NCI-H2227 treated with DMSO at 0.1 percent for 48 hours (cell line): ENCODE measurements at regions not wholly inside any gene's neighbourhood (a gene's known extent, or its start where the extent isn't known, plus 50 kb on each side); places are given as distances from the start of the nearest gene placed in this dataset.
"Not testable (repeated sequence)": the region's sequence is repeated elsewhere in the genome, so short reads cannot be mapped to it uniquely, and the experiment has no call there.

Source experiments
- DNase-seq: peaks from one replicate; lab custom pipeline; 2025; lab: John Stamatoyannopoulos, UW

GRCh38 chr13:18665124-18665523, 516.5 kb downstream of the TUBA3C start:
- DNase-seq: not testable (repeated sequence)

DNA sequence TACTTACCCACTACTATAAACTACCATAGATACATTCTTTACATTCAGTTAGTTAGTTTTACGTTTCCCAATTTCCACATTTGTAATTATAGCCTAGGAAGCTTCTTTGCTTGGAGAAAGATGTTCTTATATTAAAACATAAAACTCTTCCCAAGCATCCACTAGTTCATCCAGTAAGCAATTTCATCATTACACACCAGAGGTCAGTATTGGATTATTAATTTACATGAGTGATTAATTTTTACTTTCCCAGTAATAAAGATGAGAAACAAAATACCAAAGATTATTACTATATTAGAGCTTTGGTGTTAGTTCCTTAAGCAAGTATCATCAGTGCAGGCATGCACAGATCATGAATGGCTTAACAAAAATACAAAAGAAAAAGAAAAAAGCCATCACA, 518.4 kb downstream of the TUBA3C start:
- not testable (repeated sequence) for DNase-seq

GRCh38 chr13:18643644-18644172, 537.9 kb downstream of the TUBA3C start:
- DNase-seq: not testable (repeated sequence)

DNA sequence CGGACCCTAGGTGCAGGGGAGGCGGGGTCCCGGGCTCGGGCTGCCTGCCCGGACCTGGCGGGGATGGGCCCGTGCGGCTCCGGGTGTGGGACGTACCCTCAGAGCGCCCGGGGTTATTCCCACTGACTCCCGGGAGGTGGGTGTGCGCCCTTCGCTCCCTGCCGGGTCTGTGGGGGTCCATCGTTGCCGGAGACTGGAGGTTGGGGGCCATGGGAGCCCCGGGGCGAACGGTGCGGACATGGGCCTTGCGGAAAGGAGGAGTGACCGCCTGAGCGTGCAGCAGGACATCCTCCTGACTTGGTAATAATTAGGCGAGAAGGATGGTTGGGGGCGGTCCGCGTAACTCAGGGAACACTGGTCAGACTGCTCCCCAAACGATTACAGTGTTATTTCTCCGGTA, 552.7 kb downstream of the TUBA3C start:
- DNase-seq: not testable (repeated sequence)

DNA sequence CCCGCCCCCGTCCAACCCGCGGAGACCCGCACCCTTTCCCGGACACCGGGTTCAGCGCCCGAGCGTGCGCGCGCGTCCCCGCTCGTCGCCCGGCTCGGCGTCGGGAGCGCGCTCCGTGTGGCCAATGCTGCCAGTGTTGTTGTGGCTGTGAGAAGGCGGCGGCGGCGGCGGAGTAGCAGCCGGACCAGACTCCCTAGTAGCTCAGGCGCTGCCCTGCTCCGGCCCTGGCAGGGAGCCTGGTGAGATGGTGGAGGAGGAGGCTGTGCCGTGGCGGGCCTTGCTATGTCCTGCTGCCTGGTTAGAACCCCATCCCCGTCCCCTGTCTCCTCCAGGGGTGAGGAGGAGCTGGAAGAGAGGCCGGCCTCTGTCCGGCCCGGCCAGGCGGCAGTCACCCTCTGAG, 553.2 kb downstream of the TUBA3C start:
- DNase-seq: peak; percentile 0

- not testable (repeated sequence) for DNase-seq
Observed at GRCh38 chr13:18624061-18624460, 557.6 kb downstream of the TUBA3C start.

GRCh38 chr13:18618442-18618841, 563.2 kb downstream of the TUBA3C start:
- not testable (repeated sequence) for DNase-seq

- DNase-seq: not testable (repeated sequence)
Observed at GRCh38 chr13:18610476-18610875, 571.1 kb downstream of the TUBA3C start.

GRCh38 chr13:18609371-18609770, 572.3 kb downstream of the TUBA3C start:
- not testable (repeated sequence) for DNase-seq

DNA sequence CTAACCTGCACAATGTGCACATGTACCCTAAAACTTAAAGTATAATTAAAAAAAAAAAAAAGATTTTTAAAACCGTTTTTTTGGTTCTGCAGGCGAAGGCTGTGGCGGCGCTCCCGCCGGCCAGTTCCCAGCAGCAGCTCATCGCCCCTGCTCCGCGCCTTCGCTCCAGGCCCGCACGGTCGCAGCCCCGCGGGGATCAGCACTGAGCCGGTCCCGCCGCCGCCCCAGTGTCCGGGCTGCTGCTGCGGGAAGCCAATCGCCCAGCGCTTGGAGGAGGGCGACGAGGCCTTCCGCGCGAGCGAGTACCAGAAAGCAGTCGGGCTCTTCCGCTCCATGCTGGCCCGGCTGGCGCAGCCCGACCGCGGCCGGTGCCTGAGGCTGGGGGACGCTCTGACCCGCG, 572.8 kb downstream of the TUBA3C start:
- DNase-seq: not testable (repeated sequence)

DNA sequence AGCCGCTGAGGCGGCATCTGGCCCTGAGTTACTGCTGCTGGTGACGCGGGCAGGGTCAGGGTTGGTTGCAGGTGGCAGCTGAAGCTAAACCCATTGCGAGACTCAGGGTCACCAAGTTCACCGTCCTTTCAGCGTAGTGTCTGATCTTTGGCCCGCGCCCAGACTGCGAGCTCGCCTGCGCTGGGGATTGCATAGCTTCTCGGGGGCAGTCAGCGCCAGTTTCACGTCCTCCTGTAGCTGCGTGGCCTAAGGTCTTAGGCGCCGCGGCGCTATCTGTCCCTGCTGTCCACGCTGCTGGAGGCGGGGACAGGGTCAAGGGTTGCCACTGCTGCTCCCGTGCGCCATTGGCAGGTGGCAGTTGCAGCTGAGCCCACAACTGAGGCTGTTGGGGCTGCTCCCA, 581.3 kb downstream of the TUBA3C start:
- not testable (repeated sequence) for DNase-seq

DNA sequence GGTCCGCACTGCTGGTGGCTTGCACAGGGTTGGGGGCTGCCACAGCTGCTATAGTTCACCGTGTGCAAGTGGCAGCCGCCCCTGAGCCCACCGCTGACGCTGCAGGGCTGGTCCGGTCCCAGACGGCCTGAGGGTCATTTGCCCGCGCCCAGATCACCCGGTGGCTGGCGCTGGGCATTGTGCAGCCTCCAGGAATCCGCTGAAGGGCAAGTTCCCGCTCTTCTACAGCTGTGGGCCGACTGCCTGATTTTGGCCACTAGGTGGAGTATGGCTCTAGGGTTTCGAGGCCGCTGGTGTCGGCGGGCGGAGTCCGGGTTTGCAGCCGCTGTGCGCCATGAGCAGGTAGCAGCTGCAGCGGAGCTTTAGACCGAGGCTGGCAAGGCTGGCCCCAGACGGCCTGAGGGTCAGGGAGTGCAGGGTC, 581.8 kb downstream of the TUBA3C start:
- peak; percentile 1 for DNase-seq

DNA sequence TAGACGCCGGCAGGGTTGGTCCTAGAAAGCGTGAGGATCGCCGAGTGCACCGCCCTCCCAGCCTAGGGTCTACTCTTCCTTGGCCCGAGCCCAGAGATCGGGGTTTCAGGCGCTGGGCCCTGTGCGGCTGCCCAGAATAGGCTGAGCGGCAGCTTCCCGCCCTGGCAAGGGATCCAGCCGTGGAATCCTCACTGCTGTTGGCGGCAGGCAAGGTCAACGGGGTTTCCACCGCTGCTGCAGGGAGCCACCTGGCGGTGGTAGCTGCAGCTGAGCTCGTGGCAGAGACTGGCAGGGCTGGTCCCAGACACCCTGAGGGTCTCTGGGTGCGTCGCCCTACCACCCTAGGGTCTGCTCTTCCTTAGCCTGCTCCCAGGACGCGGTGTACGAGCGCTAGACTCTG, 583.1 kb downstream of the TUBA3C start:
- DNase-seq: not testable (repeated sequence)

- DNase-seq: not testable (repeated sequence)
Observed at GRCh38 chr13:18597940-18598339, 583.7 kb downstream of the TUBA3C start.

GRCh38 chr13:18577103-18577502, 604.5 kb downstream of the TUBA3C start:
- DNase-seq: not testable (repeated sequence)

GRCh38 chr13:18567890-18568289, 613.7 kb downstream of the TUBA3C start:
- DNase-seq: not testable (repeated sequence)
